A549 (cell line): ENCODE measurements at regions not wholly inside any gene's neighbourhood (a gene's known extent, or its start where the extent isn't known, plus 50 kb on each side); places are given as distances from the start of the nearest gene placed in this dataset.

Experiments used
- ATAC-seq, 2 experiments: fragments of 200-7000 bp in 1 of 2; fragments of >200 bp in 1 of 2; cut with Nextera tagmentation in 1 of 2; cut with Tn5 transposase in 1 of 2; 3 replicates each; pipeline versions ENCODE4 v1.8.0 to v1.9.1; 2018 to 2020; ENCODE audit warnings: mild to moderate bottlenecking in 1 of 2, moderate library complexity in 1 of 2
- CTCF ChIA-PET: fragments of 300-600 bp; sonication (Branson Sonifier 250); formaldehyde crosslinking; extraction: SDS; loops from one replicate; lab custom pipeline; 2021; ENCODE audit warnings: antibody characterized with exemption, inconsistent platforms; lab: Yijun Ruan, JAX
- POLR2A ChIA-PET: fragments of 350-600 bp; formaldehyde crosslinking; extraction: SDS; loops from one replicate; lab custom pipeline; 2021; ENCODE audit warnings: antibody characterized with exemption, inconsistent platforms; lab: Yijun Ruan, JAX
- DNase-seq, 2 experiments: peaks; one replicate each; pipeline versions ENCODE4 v3.0.0 to v3.0.0-alpha.2; 2011 to 2016; ENCODE audit warnings: low read depth in 1 of 2, low spot score in 1 of 2
- FAIRE-seq: peaks from 2 replicates; lab custom pipeline; 2011; peaks lifted over from hg19 to GRCh38; lab: Jason Lieb, UNC
- H3K27ac ChIP-seq, 2 experiments: fragments of >200 bp; sonication (Bioruptor Twin); formaldehyde crosslinking; 3 replicates each; pipeline ENCODE4 v1.5.1; 2016 to 2017
- H3K4me1 ChIP-seq: fragments of >200 bp; sonication (Bioruptor Twin); formaldehyde crosslinking; 3 replicates; pipeline ENCODE4 v1.6.1; 2016
- H3K4me2 ChIP-seq: fragments of >200 bp; sonication (Bioruptor Twin); formaldehyde crosslinking; 3 replicates; pipeline ENCODE4 v1.6.1; 2016
- H3K4me3 ChIP-seq: fragments of >200 bp; sonication (Bioruptor Twin); formaldehyde crosslinking; 3 replicates; pipeline ENCODE4 v1.5.1; 2016
- H3K9me3 ChIP-seq: fragments of >200 bp; sonication (Bioruptor Twin); formaldehyde crosslinking; 3 replicates; pipeline ENCODE4 v1.6.1; 2016
- BHLHE40 ChIP-seq: IDR thresholded peaks from 2 replicates; pipeline ENCODE4 v1.6.1; 2012; ENCODE audit warnings: low read depth, low read length, inconsistent platforms
- CBX2 ChIP-seq: fragments of 200-600 bp; sonication (generic); IDR thresholded peaks from 2 replicates; pipeline ENCODE4 v1.6.1; 2016; ENCODE audit warnings: low read depth, mild to moderate bottlenecking, borderline replicate concordance
- CEBPB ChIP-seq, 2 experiments: fragments of >200 bp in 1 of 2; sonication (Bioruptor Twin) in 1 of 2; formaldehyde crosslinking in 1 of 2; IDR thresholded peaks; 2 replicates each; pipeline ENCODE4 v1.6.1; 2012 to 2016
- EHF ChIP-seq: fragments of 250-450 bp; sonication (Bioruptor Pico); IDR thresholded peaks from 2 replicates; pipeline ENCODE4 v1.5.0; 2020; ENCODE audit warnings: mild to moderate bottlenecking
- EHMT2 ChIP-seq: fragments of 200-600 bp; sonication (generic); IDR thresholded peaks from 2 replicates; pipeline ENCODE4 v1.6.1; 2016; ENCODE audit warnings: antibody characterized with exemption, low read depth, mild to moderate bottlenecking, moderate library complexity
- ESRRA ChIP-seq: fragments of 150-350 bp; IDR thresholded peaks from 2 replicates; pipeline ENCODE4 v1.6.1; 2014; ENCODE audit warnings: mild to moderate bottlenecking, low read length, borderline replicate concordance
- FOXS1 ChIP-seq: fragments of 250-450 bp; sonication (Bioruptor Pico); IDR thresholded peaks from 2 replicates; pipeline ENCODE4 v1.5.0; 2020; ENCODE audit warnings: mild to moderate bottlenecking, moderate library complexity
- HDAC2 ChIP-seq: fragments of 200-600 bp; sonication (generic); IDR thresholded peaks from 2 replicates; pipeline ENCODE4 v1.6.1; 2016
- HEYL ChIP-seq: fragments of 250-450 bp; sonication (Bioruptor Pico); IDR thresholded peaks from 2 replicates; pipeline ENCODE4 v1.8.0; 2021; ENCODE audit warnings: mild to moderate bottlenecking, moderate library complexity
- KDM1A ChIP-seq: fragments of 200-600 bp; sonication (generic); IDR thresholded peaks from 2 replicates; pipeline ENCODE4 v1.6.1; 2016; ENCODE audit warnings: low read depth, mild to moderate bottlenecking
- MYC ChIP-seq: IDR thresholded peaks from 2 replicates; pipeline ENCODE4 v1.6.1; 2012; ENCODE audit warnings: mild to moderate bottlenecking, inconsistent platforms, low read length, improper control_type of control experiment, borderline replicate concordance
- NFE2L2 ChIP-seq: fragments of 150-350 bp; conservative IDR thresholded peaks from 2 replicates; pipeline ENCODE4 v1.6.1; 2014; ENCODE audit warnings: low read length
- NR3C1 ChIP-seq: fragments of >200 bp; sonication (Bioruptor Twin); formaldehyde crosslinking; IDR thresholded peaks from 3 replicates; pipeline ENCODE4 v1.6.1; 2017
- POLR2A ChIP-seq: IDR thresholded peaks from 2 replicates; pipeline ENCODE4 v1.6.1; 2012; ENCODE audit warnings: mild to moderate bottlenecking, low read length
- RAD21 ChIP-seq, 2 experiments: fragments of >200 bp in 1 of 2; sonication (Bioruptor Twin) in 1 of 2; formaldehyde crosslinking in 1 of 2; IDR thresholded peaks in 1 of 2; conservative IDR thresholded peaks in 1 of 2; 2 replicates in 1 of 2; 3 replicates in 1 of 2; pipeline ENCODE4 v1.6.1; 2012 to 2018; ENCODE audit warnings: inconsistent platforms in 1 of 2
- RCOR1 ChIP-seq: fragments of 150-350 bp; IDR thresholded peaks from 2 replicates; pipeline ENCODE4 v1.6.1; 2014; ENCODE audit warnings: antibody characterized with exemption, low read length, low read depth
- REST ChIP-seq: fragments of 200-600 bp; sonication (generic); IDR thresholded peaks from 2 replicates; pipeline ENCODE4 v1.6.1; 2016; ENCODE audit warnings: antibody characterized with exemption, mild to moderate bottlenecking, moderate library complexity
- SMC3 ChIP-seq: fragments of >200 bp; sonication (Bioruptor Twin); formaldehyde crosslinking; IDR thresholded peaks from 3 replicates; pipeline ENCODE4 v1.6.1; 2018; ENCODE audit warnings: inconsistent platforms
- SREBF2 ChIP-seq: fragments of 450-650 bp; IDR thresholded peaks from 2 replicates; pipeline ENCODE4 v1.6.1; 2014; ENCODE audit warnings: mild to moderate bottlenecking, moderate library complexity
- TP53 ChIP-seq: fragments of 250-450 bp; sonication (Bioruptor Pico); IDR thresholded peaks from 2 replicates; pipeline ENCODE4 v1.5.0; 2021; ENCODE audit warnings: mild to moderate bottlenecking, moderate library complexity
- WGBS: methylation state at CpG from one replicate; pipeline ENCODE4 v1.1.6; 2017; ENCODE audit errors: missing lambda C conversion rate; 5-methylcytosine and 5-hydroxymethylcytosine counted together

- POLR2A ChIA-PET, result no interaction called here
- H3K27ac ChIP-seq, result no peak overlapping the region
- peak overlapping the region; percentile 14; the same call in 1 of the 3 replicates for H3K4me2 ChIP-seq
- WGBS, result 43% methylated on average over 5 of the region's 5 CpGs
- peaks cover 6% of the 10 kb centered on the region; the same call in 1 of the 3 replicates for H3K9me3 ChIP-seq
- TF ChIP-seq KDM1A, result no peak
- TF ChIP-seq SREBF2, result no peak
- TF ChIP-seq CBX2, result no peak
- TF ChIP-seq NR3C1, result no peak
- TF ChIP-seq EHF, result no peak
- no peak for TF ChIP-seq HEYL (CRISPR knock-in tag)
- TF ChIP-seq BHLHE40, result no peak
- no peak for TF ChIP-seq HDAC2
- no peak for TF ChIP-seq EHMT2
- TF ChIP-seq REST, result no peak
- no peak for TF ChIP-seq CEBPB (IDR thresholded peaks at IDR 0.05)
- no peak for TF ChIP-seq ESRRA
- FAIRE-seq, result no peak
- no peak for DNase-seq
- no peak overlapping the region for H3K4me3 ChIP-seq
- H3K4me1 ChIP-seq, result no peaks in the 10 kb centered on the region
- CTCF ChIA-PET, result interaction anchor here (1.0 to 1.7 kb wide), 5 partner anchors 11 to 455 kb away, joined by 3 to 4 read pairs (median 3); no protein-coding TSS in a partner anchor
- ATAC-seq, result no peak
These were observed 128.6 kb upstream of the BACH2 start for GRCh38 chr6:90425161-90425641.

GRCh38 chr6:90424580-90424979 is 127.9 kb upstream of the BACH2 start:
- ATAC-seq, result no peak
- no peak for FAIRE-seq
- TF ChIP-seq NFE2L2, result no peak
- TF ChIP-seq, all 56 proteins: peak for 0
- POLR2A ChIA-PET, result no interaction called here
- H3K27ac ChIP-seq, result no peak overlapping the region
- no peaks in the 10 kb centered on the region for H3K4me1 ChIP-seq
- no peak overlapping the region for H3K4me3 ChIP-seq
- H3K9me3 ChIP-seq, result peaks cover under 1% of the 10 kb centered on the region; the same call in 1 of the 3 replicates
- H3K4me2 ChIP-seq, result no peak overlapping the region
- DNase-seq, result no peak
- CTCF ChIA-PET, result interaction anchor here (1.0 to 1.7 kb wide), 3 partner anchors 11 to 14 kb away, joined by 3 to 4 read pairs (median 3); no protein-coding TSS in a partner anchor

GRCh38 chr6:90421666-90422065 is 125.0 kb upstream of the BACH2 start:
- FAIRE-seq (no peak), ATAC-seq (no peak), DNase-seq (no peak)
- Histone ChIP-seq H3K4me3 (no peak overlapping the region), H3K27ac (no peak overlapping the region), H3K4me1 (no peaks in the 10 kb centered on the region), H3K4me2 (no peak overlapping the region), H3K9me3 (no peaks in the 10 kb centered on the region)
- ChIA-PET CTCF (interaction anchor here (0.7 kb wide), 1 partner anchor 481 kb away, joined by 3 read pairs; no protein-coding TSS in a partner anchor), POLR2A (no interaction called here)
- WGBS, result 89% methylated on average over 1 of the region's 1 CpG
- TF ChIP-seq POLR2A (no peak), TP53 (CRISPR knock-in tag) (no peak), RCOR1 (no peak), MYC (no peak), KDM1A (no peak), RAD21 (conservative IDR thresholded peaks at IDR 0.05 in 1 of 2, IDR thresholded peaks at IDR 0.05 in 1 of 2) (no peak), CBX2 (no peak), FOXS1 (no peak)

GRCh38 chr6:90420500-90420899 is 123.9 kb upstream of the BACH2 start:
- 48% methylated on average over 6 of the region's 6 CpGs for WGBS
- TF ChIP-seq EHF (no peak), SREBF2 (no peak), SMC3 (no peak)
- FAIRE-seq (no peak), ATAC-seq (no peak), DNase-seq (no peak)
- Histone ChIP-seq H3K27ac (no peak overlapping the region), H3K9me3 (no peaks in the 10 kb centered on the region), H3K4me2 (no peak overlapping the region), H3K4me3 (no peak overlapping the region), H3K4me1 (no peaks in the 10 kb centered on the region)
- CTCF ChIA-PET, result interaction anchor here (1.4 to 1.5 kb wide), 2 partner anchors 27 to 480 kb away, joined by 3 to 4 read pairs; no protein-coding TSS in a partner anchor
- POLR2A ChIA-PET, result no interaction called here
